Gastroesophageal sphincter (tissue), 4 donors: ENCODE measurements at regions not wholly inside any gene's neighbourhood (a gene's known extent, or its start where the extent isn't known, plus 50 kb on each side); places are given as distances from the start of the nearest gene placed in this dataset.

ENCODE experiments used
- ATAC-seq: fragments of 150-250 bp; one replicate; pipeline ENCODE4 v1.9.1; 2016; ENCODE audit warnings: mild to moderate bottlenecking, moderate library complexity
- H3K27ac ChIP-seq, 4 donors: fragments of 200-600 bp; sonication (generic) in 3 of 4; 1 replicate in 3 of 4; 2 replicates in 1 of 4; pipeline ENCODE4 v1.5.1; 2016 to 2019
- H3K27me3 ChIP-seq: fragments of 200-600 bp; sonication (generic); one replicate; pipeline ENCODE4 v1.5.1; 2019
- H3K36me3 ChIP-seq, 2 donors: fragments of 200-600 bp; sonication (generic); one replicate each; pipeline ENCODE4 v1.5.1; 2019; ENCODE audit warnings: control low read depth in 1 of 2
- H3K4me1 ChIP-seq, 3 donors: fragments of 200-600 bp; sonication (generic); 1 replicate in 2 of 3; 2 replicates in 1 of 3; pipeline ENCODE4 v1.5.1; 2016 to 2019; ENCODE audit warnings: control low read depth in 2 of 3
- H3K4me3 ChIP-seq, 2 donors: fragments of 200-600 bp; sonication (generic); one replicate each; pipeline ENCODE4 v1.5.1; 2019; ENCODE audit warnings: mild to moderate bottlenecking in 1 of 2, moderate library complexity in 1 of 2
- H3K9me3 ChIP-seq, 3 donors: fragments of 200-600 bp; sonication (generic); one replicate each; pipeline ENCODE4 v1.5.1; 2017 to 2019; ENCODE audit warnings: control low read depth in 2 of 3
- CTCF ChIP-seq, 4 experiments: fragments of 200-600 bp in 2 of 4; fragments of 450-650 bp in 2 of 4; sonication (generic) in 1 of 4; IDR thresholded peaks; one replicate each; pipeline ENCODE4 v1.5.1; 2017 to 2019; ENCODE audit warnings: antibody characterized with exemption in 4 of 4, mild to moderate bottlenecking in 2 of 4, moderate library complexity in 2 of 4
- EP300 ChIP-seq: sonication (generic); formaldehyde crosslinking; IDR thresholded peaks from one replicate; pipeline ENCODE4 v1.6.1; 2017; ENCODE audit warnings: antibody characterized with exemption, mild to moderate bottlenecking
- POLR2A ChIP-seq, 2 donors: fragments of 450-650 bp; IDR thresholded peaks; one replicate each; pipeline ENCODE4 v1.6.1; 2017; ENCODE audit warnings: antibody characterized with exemption in 2 of 2, mild to moderate bottlenecking in 2 of 2, moderate library complexity in 1 of 2
- POLR2AphosphoS5 ChIP-seq: sonication (generic); formaldehyde crosslinking; IDR thresholded peaks from one replicate; pipeline ENCODE4 v1.6.1; 2017; ENCODE audit warnings: antibody characterized with exemption
- WGBS, 2 donors: methylation state at CpG; one replicate each; pipeline ENCODE4 v1.1.5; 2018; ENCODE audit warnings: low coverage in 1 of 2; 5-methylcytosine and 5-hydroxymethylcytosine counted together

DNA sequence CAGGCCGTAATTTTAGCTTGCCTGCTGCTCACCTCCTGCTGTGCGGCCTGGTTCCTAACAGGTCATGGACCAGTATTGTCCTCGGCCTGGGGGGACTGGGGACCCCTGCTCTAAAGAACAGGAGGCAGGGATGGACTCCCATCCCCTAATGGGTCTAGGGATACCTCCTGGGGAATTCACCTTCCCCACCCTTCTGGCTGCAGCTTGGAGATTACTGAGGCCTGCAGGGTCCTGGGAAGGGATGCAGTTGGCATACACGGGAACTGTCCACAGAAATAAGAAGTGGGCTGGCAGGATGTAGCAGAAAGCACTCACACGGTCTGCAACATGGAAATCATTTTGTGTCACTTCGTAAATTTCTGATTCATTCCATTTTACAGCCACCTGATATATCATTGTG, 123.0 kb downstream of the C16orf95 start:
- 89 to 100% methylated on average over 1 to 3 of the region's 6 CpGs for WGBS, 2 donors
- no peak for TF ChIP-seq CTCF (IDR thresholded peaks at IDR 0.05)
- no peak for TF ChIP-seq POLR2AphosphoS5
- no peak for TF ChIP-seq EP300
- TF ChIP-seq POLR2A (IDR thresholded peaks at IDR 0.05), result no peak

DNA sequence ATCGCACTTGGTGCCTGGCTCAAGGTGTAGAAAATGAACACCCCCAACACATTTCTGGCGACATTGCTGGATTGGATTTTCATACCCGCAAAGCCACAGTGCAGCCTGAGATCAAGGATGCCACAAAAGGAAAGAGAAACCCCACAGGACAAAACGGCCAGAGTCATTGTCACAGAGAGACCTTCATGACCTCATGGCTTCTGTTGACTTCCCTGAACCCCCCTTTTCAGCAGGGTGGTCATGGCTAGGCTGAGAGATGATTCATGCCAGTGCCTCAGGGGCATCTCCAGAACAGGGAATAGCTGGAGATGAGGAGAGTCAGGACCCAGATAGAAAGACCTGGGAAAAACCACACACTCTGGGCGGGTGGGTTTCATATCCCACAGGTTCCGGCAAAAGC, 122.0 kb downstream of the C16orf95 start:
- no peak for ATAC-seq
- no peak overlapping the region for H3K4me3 ChIP-seq
- no peaks in the 10 kb centered on the region for H3K4me1 ChIP-seq
- TF ChIP-seq CTCF (IDR thresholded peaks at IDR 0.05) (no peak), POLR2A (IDR thresholded peaks at IDR 0.05) (no peak)
- WGBS, 2 donors, result 87 to 93% methylated on average over 2 to 6 of the region's 6 CpGs
- no peaks in the 10 kb centered on the region for H3K36me3 ChIP-seq
- no peak overlapping the region for H3K27ac ChIP-seq
- peaks cover 31% of the 10 kb centered on the region for H3K27me3 ChIP-seq
- peaks cover 0 to 11% (median 0%) of the 10 kb centered on the region in 3 donors for H3K9me3 ChIP-seq

More for the DNA sequence above, 123.0 kb downstream of the C16orf95 start:
- no peak overlapping the region for H3K27ac ChIP-seq
- peaks cover 24% of the 10 kb centered on the region for H3K27me3 ChIP-seq
- no peak overlapping the region for H3K4me3 ChIP-seq
- peaks cover 0 to 21% (median 0%) of the 10 kb centered on the region in 3 donors for H3K9me3 ChIP-seq
- H3K36me3 ChIP-seq, result no peaks in the 10 kb centered on the region
- ATAC-seq, result no peak
- no peaks in the 10 kb centered on the region for H3K4me1 ChIP-seq

- TF ChIP-seq CTCF (IDR thresholded peaks at IDR 0.05) (no peak), POLR2A (IDR thresholded peaks at IDR 0.05) (no peak), POLR2AphosphoS5 (no peak), EP300 (no peak)
- 92 to 100% methylated on average over 2 to 3 of the region's 11 CpGs for WGBS, 2 donors
- no peak overlapping the region for H3K27ac ChIP-seq
- no peaks in the 10 kb centered on the region for H3K4me1 ChIP-seq
- H3K4me3 ChIP-seq, result no peak overlapping the region
- H3K9me3 ChIP-seq, result no peaks in the 10 kb centered on the region
- ATAC-seq, result no peak
- no peaks in the 10 kb centered on the region for H3K36me3 ChIP-seq
- peaks cover 31% of the 10 kb centered on the region for H3K27me3 ChIP-seq
Observed at GRCh38 chr16:87196231-87196630, 121.0 kb downstream of the C16orf95 start.

GRCh38 chr16:87196661-87197060, 120.5 kb downstream of the C16orf95 start:
- Histone ChIP-seq H3K4me1 (no peaks in the 10 kb centered on the region), H3K9me3 (no peaks in the 10 kb centered on the region), H3K36me3 (no peaks in the 10 kb centered on the region), H3K27me3 (peaks cover 34% of the 10 kb centered on the region), H3K27ac (no peak overlapping the region), H3K4me3 (no peak overlapping the region)
- WGBS, 2 donors, result 67 to 100% methylated on average over 1 of the region's 2 CpGs
- ATAC-seq, result no peak
- TF ChIP-seq CTCF (IDR thresholded peaks at IDR 0.05), result no peak
- no peak for TF ChIP-seq POLR2AphosphoS5
- TF ChIP-seq POLR2A (IDR thresholded peaks at IDR 0.05), result no peak
- no peak for TF ChIP-seq EP300

- Histone ChIP-seq H3K9me3 (no peaks in the 10 kb centered on the region), H3K36me3 (no peaks in the 10 kb centered on the region), H3K27ac (no peak overlapping the region), H3K4me3 (no peak overlapping the region), H3K4me1 (peaks cover 0 to 4% (median 0%) of the 10 kb centered on the region in 3 donors), H3K27me3 (peaks cover 37% of the 10 kb centered on the region)
- WGBS, 2 donors, result 53 to 64% methylated on average over 3 to 8 of the region's 8 CpGs
- TF ChIP-seq POLR2A (IDR thresholded peaks at IDR 0.05), result no peak
- no peak for TF ChIP-seq EP300
- no peak for TF ChIP-seq CTCF (IDR thresholded peaks at IDR 0.05)
- TF ChIP-seq POLR2AphosphoS5, result no peak
- no peak for ATAC-seq
Observed at GRCh38 chr16:87198328-87198832, 118.8 kb downstream of the C16orf95 start.
